Stimulated activated naive CD8-positive, alpha-beta T cell treated with anti-CD3 and anti-CD28 coated beads, Interleukin-15, amount 100 ng/mL, for 72 hours (primary cell): ENCODE measurements at regions not wholly inside any gene's neighbourhood (a gene's known extent, or its start where the extent isn't known, plus 50 kb on each side); places are given as distances from the start of the nearest gene placed in this dataset.
"Not testable (repeated sequence)": the region's sequence is repeated elsewhere in the genome, so short reads cannot be mapped to it uniquely, and the experiment has no call there.

Experiments
- ATAC-seq: fragments of 150-1000 bp; cut with Tn5 transposase; 2 replicates; pipeline ENCODE4 v1.10.0; 2021; ENCODE audit warnings: mild to moderate bottlenecking, moderate library complexity
- DNase-seq, 2 donors: peaks; one replicate each; pipeline ENCODE4 v3.0.0; 2021 to 2022
- H3K27ac Mint-ChIP-seq, 2 donors: one replicate each; pipeline ENCODE4 v1.8.0; 2022; ENCODE audit warnings: mild to moderate bottlenecking in 2 of 2, mixed read lengths in 2 of 2, moderate library complexity in 2 of 2
- H3K27me3 Mint-ChIP-seq: one replicate; pipeline ENCODE4 v1.8.0; 2022; ENCODE audit warnings: mixed read lengths
- H3K4me1 Mint-ChIP-seq: one replicate; pipeline ENCODE4 v1.8.0; 2022; ENCODE audit warnings: mild to moderate bottlenecking, mixed read lengths
- H3K4me3 Mint-ChIP-seq, 2 donors: one replicate each; pipeline ENCODE4 v1.8.0; 2022; ENCODE audit warnings: mild to moderate bottlenecking in 2 of 2, mixed read lengths in 2 of 2, moderate library complexity in 1 of 2
- H3K9me3 Mint-ChIP-seq, 2 donors: one replicate each; pipeline ENCODE4 v1.8.0; 2022; ENCODE audit warnings: mixed read lengths in 2 of 2

- H3K27ac Mint-ChIP-seq: no peak overlapping the region
- DNase-seq (no peak), ATAC-seq (no peak)
- no peaks in the 10 kb centered on the region for H3K27me3 Mint-ChIP-seq
- H3K4me3 Mint-ChIP-seq: no peak overlapping the region
- no peaks in the 10 kb centered on the region for H3K4me1 Mint-ChIP-seq
- peaks cover 15 to 18% of the 10 kb centered on the region in 2 donors for H3K9me3 Mint-ChIP-seq
These were observed 809.1 kb downstream of the ANKRD7 start for GRCh38 chr7:119033641-119034040.

GRCh38 chr7:119037941-119038340 is 813.4 kb downstream of the ANKRD7 start:
- DNase-seq: no peak
- Mint-ChIP-seq H3K9me3 (peaks cover 22 to 25% of the 10 kb centered on the region in 2 donors), H3K27me3 (no peaks in the 10 kb centered on the region), H3K4me3 (no peak overlapping the region), H3K27ac (no peak overlapping the region), H3K4me1 (no peaks in the 10 kb centered on the region)
- no peak for ATAC-seq

- H3K4me1 Mint-ChIP-seq: no peaks in the 10 kb centered on the region
- H3K4me3 Mint-ChIP-seq: no peak overlapping the region
- ATAC-seq: no peak
- no peak for DNase-seq
- peaks cover 14 to 21% of the 10 kb centered on the region in 2 donors for H3K9me3 Mint-ChIP-seq
- H3K27me3 Mint-ChIP-seq: no peaks in the 10 kb centered on the region
- no peak overlapping the region for H3K27ac Mint-ChIP-seq
These were observed 821.6 kb downstream of the ANKRD7 start for GRCh38 chr7:119046068-119046467.

DNA sequence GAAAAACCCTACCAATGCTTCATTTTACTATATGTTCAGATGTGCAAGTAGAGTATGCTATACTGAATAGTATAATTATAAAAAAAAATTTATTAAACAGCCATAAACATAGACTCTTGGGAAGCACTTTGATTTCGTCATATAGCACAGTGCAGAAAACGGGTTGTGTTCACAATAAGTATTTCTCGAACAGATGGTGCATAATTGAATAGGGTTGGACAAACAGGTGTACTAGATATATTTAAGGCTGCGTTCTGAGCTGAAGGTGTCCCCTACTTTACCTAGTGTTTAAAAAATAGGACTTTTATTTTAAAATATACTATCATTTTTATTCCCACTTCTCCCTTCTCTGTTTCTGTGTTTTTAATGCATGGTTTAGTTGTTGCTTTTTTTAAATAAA is 841.5 kb downstream of the ANKRD7 start:
- peaks cover 0 to 5% of the 10 kb centered on the region in 2 donors for H3K9me3 Mint-ChIP-seq
- ATAC-seq: no peak
- DNase-seq: no peak
- H3K4me1 Mint-ChIP-seq: no peaks in the 10 kb centered on the region
- no peaks in the 10 kb centered on the region for H3K27me3 Mint-ChIP-seq
- H3K4me3 Mint-ChIP-seq: no peak overlapping the region
- H3K27ac Mint-ChIP-seq: no peak overlapping the region

DNA sequence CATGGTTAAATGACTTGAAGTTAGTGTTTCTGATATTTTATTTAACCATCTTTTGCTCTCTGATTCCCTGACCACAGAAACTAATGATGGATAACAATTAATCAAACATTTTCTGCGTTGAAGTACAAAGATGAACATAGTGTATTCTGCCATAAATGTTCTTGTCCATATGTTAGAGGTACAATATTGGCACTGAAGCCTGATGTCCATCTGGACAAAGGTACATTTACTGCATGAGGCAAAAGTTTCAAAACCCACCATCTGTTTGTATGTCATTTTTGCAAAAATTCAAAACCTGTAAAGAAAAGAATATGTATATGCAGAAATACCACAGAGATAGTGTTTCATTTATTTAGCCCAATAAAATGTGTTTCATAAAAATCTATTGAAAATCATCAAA is 861.5 kb downstream of the ANKRD7 start:
- no peak for ATAC-seq
- Mint-ChIP-seq H3K27me3 (no peaks in the 10 kb centered on the region), H3K4me1 (no peaks in the 10 kb centered on the region), H3K27ac (no peak overlapping the region), H3K4me3 (no peak overlapping the region), H3K9me3 (peaks cover 14 to 15% of the 10 kb centered on the region in 2 donors)
- DNase-seq: no peak

GRCh38 chr7:119090851-119091250 is 866.3 kb downstream of the ANKRD7 start:
- no peak for DNase-seq

DNA sequence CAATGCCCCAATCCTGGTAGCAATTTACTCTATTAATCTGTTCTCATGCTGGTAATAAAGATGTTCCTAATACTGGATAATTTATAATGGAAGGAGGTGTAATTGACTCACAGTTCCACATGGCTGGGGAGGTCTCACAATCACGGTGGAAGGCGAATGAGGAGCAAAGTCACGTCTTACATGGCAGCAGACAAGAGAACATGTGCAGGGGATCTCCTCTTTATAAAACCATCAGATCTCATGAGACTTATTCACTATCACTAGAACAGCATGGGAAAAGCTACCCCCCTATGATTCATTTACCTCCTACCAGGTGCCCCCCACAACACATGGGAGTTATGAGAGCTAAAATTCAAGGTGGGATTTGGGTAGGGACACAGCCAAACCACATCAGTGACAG is 872.2 kb downstream of the ANKRD7 start:
- H3K4me1 Mint-ChIP-seq: no peaks in the 10 kb centered on the region
- H3K27me3 Mint-ChIP-seq: no peaks in the 10 kb centered on the region
- no peak overlapping the region for H3K4me3 Mint-ChIP-seq
- peaks cover 0 to 11% of the 10 kb centered on the region in 2 donors for H3K9me3 Mint-ChIP-seq
- ATAC-seq: no peak
- DNase-seq: no peak
- H3K27ac Mint-ChIP-seq: no peak overlapping the region

More at GRCh38 chr7:119090851-119091250, 866.3 kb downstream of the ANKRD7 start:
- no peak for ATAC-seq
- no peaks in the 10 kb centered on the region for H3K27me3 Mint-ChIP-seq
- no peak overlapping the region for H3K4me3 Mint-ChIP-seq
- H3K9me3 Mint-ChIP-seq: peaks cover 8 to 17% of the 10 kb centered on the region in 2 donors
- H3K4me1 Mint-ChIP-seq: no peaks in the 10 kb centered on the region
- H3K27ac Mint-ChIP-seq: no peak overlapping the region

- DNase-seq: not testable (repeated sequence)
These were observed 876.2 kb downstream of the ANKRD7 start for GRCh38 chr7:119100611-119101258.

DNA sequence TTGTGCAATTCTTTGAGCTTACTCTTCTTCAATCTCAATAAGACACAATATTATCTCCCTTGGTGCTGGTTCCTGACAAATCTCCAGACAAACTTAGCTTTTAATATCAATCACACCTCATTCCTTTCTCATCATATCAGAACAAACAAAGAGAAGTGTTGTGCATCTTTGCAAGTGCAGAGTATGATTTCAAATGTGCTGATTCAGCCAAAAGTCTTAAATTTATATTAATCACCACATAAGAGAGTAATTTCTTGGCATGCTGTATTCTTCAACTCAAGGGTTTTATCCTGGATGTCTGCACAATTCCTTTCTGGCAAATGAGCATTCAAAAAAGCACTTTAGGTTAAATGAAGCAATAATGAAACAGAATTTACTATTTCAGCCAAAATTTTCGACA is 877.8 kb downstream of the ANKRD7 start:
- Mint-ChIP-seq H3K27me3 (no peaks in the 10 kb centered on the region), H3K4me3 (no peak overlapping the region), H3K4me1 (no peaks in the 10 kb centered on the region), H3K9me3 (peaks cover 0 to 4% of the 10 kb centered on the region in 2 donors), H3K27ac (no peak overlapping the region)
- no peak for ATAC-seq
- DNase-seq: no peak

More at GRCh38 chr7:119100611-119101258, 876.2 kb downstream of the ANKRD7 start:
- not testable (repeated sequence) for H3K9me3 Mint-ChIP-seq, H3K27ac Mint-ChIP-seq, H3K27me3 Mint-ChIP-seq, ATAC-seq, H3K4me1 Mint-ChIP-seq, H3K4me3 Mint-ChIP-seq

DNA sequence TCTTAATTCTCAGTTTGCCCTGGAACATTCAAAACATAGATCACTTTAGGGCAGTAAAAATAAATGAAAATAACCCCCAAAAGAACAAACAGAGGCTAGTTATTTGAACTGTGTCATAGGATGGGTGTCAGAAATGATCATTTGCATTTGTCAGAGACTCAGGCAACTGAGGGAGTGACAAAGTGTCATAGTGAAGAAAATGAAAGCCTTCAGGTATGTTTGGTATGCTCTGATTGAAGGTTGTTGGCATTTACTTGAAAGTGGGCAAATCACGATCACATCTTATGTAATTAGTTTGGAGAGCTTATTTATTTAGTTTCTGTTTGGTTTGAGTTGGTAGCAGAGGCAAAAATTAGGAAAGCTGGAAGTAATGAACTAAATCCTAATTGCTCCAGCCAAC is 880.9 kb downstream of the ANKRD7 start:
- H3K9me3 Mint-ChIP-seq: peaks cover 11 to 18% of the 10 kb centered on the region in 2 donors
- H3K4me1 Mint-ChIP-seq: no peaks in the 10 kb centered on the region
- ATAC-seq (no peak), DNase-seq (no peak)
- no peak overlapping the region for H3K27ac Mint-ChIP-seq
- H3K4me3 Mint-ChIP-seq: no peak overlapping the region
- H3K27me3 Mint-ChIP-seq: no peaks in the 10 kb centered on the region

- H3K27me3 Mint-ChIP-seq: no peaks in the 10 kb centered on the region
- no peak overlapping the region for H3K4me3 Mint-ChIP-seq
- ATAC-seq (no peak), DNase-seq (no peak)
- peaks cover 0 to 4% of the 10 kb centered on the region in 2 donors for H3K9me3 Mint-ChIP-seq
- H3K4me1 Mint-ChIP-seq: no peaks in the 10 kb centered on the region
- no peak overlapping the region for H3K27ac Mint-ChIP-seq
These were observed 898.8 kb downstream of the ANKRD7 start for GRCh38 chr7:119123326-119123725.

GRCh38 chr7:119127706-119128105 is 903.2 kb downstream of the ANKRD7 start:
- no peak for DNase-seq
- Mint-ChIP-seq H3K27ac (no peak overlapping the region), H3K4me3 (no peak overlapping the region), H3K9me3 (peaks cover 0 to 4% of the 10 kb centered on the region in 2 donors), H3K4me1 (no peaks in the 10 kb centered on the region), H3K27me3 (no peaks in the 10 kb centered on the region)
- ATAC-seq: no peak

DNA sequence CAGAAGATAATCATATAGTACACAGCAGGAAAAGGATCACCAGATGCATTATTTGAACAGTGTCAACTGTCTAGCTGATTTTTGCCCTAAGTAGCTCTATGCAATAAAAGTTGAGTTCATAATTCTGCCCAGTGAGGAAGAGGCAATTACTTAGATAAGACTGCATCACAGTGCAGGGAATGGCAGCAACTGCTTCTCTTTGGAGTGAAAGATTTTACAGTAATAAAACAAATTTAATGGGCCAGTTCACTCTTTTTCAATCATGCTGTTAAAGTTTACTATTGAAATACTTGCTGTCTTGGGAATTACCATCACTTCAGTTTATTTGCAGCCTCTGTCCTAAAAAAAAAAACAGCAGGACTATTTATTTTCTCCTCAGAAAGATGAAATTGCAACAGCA is 907.9 kb downstream of the ANKRD7 start:
- Mint-ChIP-seq H3K27ac (no peak overlapping the region), H3K27me3 (no peaks in the 10 kb centered on the region), H3K9me3 (peaks cover 0 to 4% of the 10 kb centered on the region in 2 donors), H3K4me1 (no peaks in the 10 kb centered on the region), H3K4me3 (no peak overlapping the region)
- DNase-seq (no peak), ATAC-seq (no peak)

GRCh38 chr7:119167431-119167830 is 942.9 kb downstream of the ANKRD7 start:
- H3K4me3 Mint-ChIP-seq: no peak overlapping the region
- DNase-seq: no peak

GRCh38 chr7:119172043-119172442 is 947.5 kb downstream of the ANKRD7 start:
- ATAC-seq: no peak

More at GRCh38 chr7:119167431-119167830, 942.9 kb downstream of the ANKRD7 start:
- Mint-ChIP-seq H3K4me1 (no peaks in the 10 kb centered on the region), H3K27ac (no peak overlapping the region), H3K27me3 (no peaks in the 10 kb centered on the region), H3K9me3 (peaks cover 32 to 36% of the 10 kb centered on the region in 2 donors)
- ATAC-seq: no peak

GRCh38 chr7:119175911-119176627 is 951.6 kb downstream of the ANKRD7 start:
- peak in 1 of 2 donors; percentile 13 for DNase-seq

More at GRCh38 chr7:119172043-119172442, 947.5 kb downstream of the ANKRD7 start:
- no peak for DNase-seq
- Mint-ChIP-seq H3K4me1 (no peaks in the 10 kb centered on the region), H3K9me3 (peaks cover 9 to 21% of the 10 kb centered on the region in 2 donors), H3K27me3 (no peaks in the 10 kb centered on the region), H3K4me3 (no peak overlapping the region), H3K27ac (no peak overlapping the region)

More at GRCh38 chr7:119175911-119176627, 951.6 kb downstream of the ANKRD7 start:
- Mint-ChIP-seq H3K4me1 (no peaks in the 10 kb centered on the region), H3K9me3 (no peaks in the 10 kb centered on the region), H3K4me3 (no peak overlapping the region), H3K27me3 (no peaks in the 10 kb centered on the region), H3K27ac (no peak overlapping the region)
- ATAC-seq: no peak
